G401 (cell line): ENCODE measurements at regions not wholly inside any gene's neighbourhood (a gene's known extent, or its start where the extent isn't known, plus 50 kb on each side); places are given as distances from the start of the nearest gene placed in this dataset.

Experiments
- DNase-seq: peaks from one replicate; pipeline ENCODE4 v3.0.0-alpha.2; 2015; ENCODE audit warnings: low spot score
- in situ Hi-C: cut with HindIII; loops from 2 replicates; pipeline ENCODE4 v1.10.0; 2016; ENCODE audit warnings: low sequenced_read_pairs, mixed read lengths

DNA sequence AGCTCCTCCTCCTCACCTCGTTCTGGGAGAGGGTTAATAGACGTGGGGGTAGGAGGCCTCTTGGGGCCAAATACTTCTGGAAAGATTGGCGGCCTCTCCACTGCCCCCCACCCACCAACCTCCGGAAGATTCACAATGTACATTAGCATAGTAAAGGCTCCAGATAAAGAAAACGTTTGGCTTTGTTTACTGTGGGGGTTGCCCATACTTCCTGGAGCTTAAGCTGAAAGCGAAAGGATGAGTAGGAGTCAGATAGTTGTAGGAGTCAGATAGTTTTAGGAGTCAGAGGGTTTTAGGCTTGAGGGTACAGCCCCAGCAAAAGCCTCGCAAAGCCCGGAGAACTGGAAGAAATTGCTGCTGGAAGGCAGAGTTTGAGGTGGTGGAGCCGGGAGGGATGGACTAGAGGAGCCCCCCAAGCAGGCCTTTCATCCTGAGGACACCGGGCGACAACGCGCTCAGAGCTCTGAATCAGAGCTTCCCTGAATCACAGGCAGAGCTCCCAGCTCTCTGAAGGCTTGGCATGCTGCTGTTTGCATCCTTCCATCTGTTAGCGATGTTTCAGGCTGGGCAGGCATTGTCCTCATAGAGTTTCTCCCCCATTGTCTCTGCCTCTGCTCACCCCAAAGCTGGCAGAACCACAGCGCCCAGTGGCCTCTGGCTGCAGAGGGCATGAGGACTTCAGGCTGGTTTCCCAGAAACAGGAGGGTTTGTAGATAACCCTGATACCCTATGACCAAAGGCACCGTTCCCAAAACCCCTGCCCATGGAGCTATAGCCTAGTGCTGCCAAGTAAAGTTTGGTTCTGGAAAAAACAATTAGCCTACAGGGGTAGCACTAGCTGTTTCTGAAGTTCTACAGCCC lies 280.7 kb downstream of the BCOR start:
- DNase-seq: no peak
- in situ Hi-C loops: no loop called here

DNA sequence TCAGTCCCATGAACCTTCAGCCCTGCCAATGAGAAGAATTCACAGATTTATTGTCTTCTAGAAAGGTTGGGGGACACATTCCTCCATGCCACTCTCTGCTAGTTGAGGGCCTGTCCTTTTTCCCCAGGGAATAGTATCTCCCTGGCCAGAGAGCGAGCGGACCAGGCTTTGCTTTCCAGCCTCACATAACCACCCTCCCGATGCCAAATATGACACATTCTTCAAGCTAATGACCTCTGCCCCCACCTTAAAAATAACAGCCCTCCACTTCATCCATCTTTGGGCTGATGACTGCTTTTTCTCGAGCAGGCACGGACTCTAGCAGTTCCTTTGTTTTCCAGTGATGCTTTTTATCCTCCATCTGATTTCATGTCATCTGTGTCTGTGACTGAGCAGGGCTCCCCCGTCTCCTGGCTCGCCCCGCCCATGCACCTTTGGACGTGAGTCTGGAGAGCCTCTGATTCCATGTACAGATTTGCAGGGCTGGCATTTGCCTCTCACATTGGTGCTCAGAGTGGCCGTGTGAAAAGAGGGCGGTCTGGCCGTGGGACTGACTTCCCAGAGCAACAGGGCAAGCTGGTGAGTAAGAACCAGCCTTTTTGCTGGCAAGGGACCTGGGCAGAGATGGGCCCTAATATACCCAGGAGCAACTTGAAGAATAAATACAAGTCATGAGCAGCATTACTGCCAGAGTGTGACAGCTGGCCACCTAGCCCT lies 279.8 kb downstream of the BCOR start:
- in situ Hi-C loops: no loop called here
- DNase-seq: no peak

DNA sequence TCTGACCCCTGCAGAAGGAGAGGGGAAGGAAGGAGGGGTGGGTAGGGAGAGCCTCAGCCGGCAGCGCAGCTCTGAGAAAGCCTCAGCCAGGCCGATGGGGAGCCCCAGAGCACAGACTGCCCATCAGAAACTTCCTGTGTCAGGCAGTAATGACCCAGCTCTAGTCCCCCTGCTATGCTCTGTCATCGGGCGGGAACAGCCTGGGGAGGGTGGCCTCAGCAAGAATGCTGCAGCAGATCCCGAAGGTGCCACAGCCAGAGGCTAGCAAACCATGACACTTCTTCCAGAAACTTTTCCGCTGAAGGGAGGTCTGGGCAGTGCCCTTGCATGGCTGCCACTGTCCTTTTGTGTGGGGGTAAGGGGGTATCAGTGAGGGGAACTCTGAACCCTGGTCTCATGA lies 279.0 kb downstream of the BCOR start:
- in situ Hi-C loops: no loop called here
- no peak for DNase-seq

DNA sequence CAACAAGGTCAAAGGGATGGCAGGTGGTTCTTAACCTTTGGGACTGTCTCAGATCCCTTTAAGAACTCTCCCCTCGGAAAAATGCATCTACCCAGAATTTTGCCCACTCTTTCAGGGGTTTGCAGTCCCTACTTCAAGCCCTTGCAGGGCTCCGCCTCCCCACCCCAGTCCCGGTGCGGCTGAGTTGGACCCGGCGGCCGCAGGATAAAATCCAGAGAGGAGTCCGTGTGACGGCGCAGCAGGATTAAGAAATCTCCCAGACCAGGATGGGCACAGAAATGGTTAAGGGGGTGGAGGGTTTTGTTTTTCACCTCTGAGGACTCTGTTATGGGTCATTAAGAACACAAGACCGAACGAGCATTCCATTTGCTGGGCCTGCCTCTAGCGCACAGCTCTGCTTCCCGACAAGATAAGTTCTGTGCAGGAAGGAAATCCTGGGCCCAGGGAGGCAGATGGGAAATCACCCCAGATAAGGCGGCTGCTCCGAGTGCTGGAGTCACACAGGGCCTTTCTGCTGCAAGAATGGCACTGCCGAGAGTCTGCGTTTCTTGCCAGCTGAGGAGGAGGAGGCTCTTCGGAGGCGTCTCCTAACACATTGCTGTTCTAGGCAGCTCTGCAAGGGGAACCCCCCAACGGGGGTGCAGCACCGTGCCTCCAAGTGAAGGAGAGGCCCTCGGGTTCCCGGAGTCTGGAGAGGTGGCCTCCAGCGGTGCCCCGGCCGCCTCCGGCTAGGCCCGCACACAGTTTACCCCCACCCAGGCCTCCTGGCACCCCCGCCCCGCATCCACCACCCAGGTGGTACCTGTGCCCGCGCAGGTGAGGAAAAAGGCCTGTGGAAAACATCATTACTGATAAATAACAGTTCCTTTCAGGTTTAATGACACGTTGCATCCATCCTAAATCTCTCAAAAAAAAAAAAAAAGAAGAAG lies 277.6 kb downstream of the BCOR start:
- in situ Hi-C loops: no loop called here
- DNase-seq: no peak

DNA sequence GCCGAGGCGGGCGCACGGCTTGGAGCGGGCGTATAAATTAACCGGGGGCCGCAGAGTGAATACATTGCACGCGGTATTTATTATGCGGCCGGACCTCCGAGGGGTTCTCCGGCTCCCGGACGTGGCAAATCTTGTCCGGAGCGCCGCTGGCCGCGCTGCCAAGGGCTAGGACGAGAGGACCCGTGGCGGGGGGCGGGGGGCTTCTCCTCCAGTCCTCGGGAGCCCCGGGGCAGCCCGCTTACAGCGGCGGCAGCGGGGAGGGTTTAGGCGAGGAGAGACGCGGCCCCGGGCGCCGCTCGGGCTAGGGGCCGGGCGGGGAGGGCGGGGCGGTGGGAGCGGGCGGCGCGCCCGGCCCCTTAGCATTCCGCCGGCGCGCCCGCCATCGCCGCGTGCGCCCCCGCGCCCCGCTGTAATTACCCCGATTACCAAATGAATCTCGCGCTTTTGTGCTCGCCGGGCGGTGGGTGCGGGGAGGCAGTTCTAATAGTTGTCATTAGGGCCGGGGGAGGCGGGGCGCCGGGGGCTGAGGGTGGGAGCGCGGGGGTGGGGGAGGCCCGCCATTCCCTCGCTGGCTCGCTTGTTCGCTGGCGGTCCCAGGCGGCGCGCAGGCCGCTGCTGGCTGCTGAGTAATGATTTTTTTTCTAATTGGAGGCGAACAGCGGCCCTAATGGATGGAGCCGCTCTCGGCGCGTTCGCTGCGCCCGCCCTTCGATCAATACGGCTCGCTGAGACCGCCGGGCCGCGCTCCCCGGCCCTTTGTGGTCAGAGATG lies 276.6 kb downstream of the BCOR start:
- no peak for DNase-seq
- in situ Hi-C loops: no loop called here

DNA sequence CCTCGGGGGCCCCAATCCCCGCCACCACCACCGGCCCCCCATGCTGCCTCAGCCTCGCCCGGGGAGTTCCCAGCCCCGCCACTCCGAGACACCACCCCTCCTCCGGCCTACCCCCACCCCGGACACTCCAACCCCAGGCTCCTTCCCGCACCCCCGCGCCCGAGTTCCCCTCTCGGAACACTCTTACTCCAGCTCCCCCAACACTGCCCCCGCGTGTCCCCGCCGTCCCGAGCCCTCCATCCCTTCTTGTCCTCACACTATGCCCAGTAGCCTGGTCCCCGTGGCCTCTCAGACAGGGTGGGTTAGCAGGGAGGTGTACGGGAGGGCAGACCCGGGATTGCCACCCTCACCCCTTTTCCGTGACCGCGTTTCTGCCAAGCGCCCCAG lies 276.1 kb downstream of the BCOR start:
- in situ Hi-C loops: no loop called here

DNA sequence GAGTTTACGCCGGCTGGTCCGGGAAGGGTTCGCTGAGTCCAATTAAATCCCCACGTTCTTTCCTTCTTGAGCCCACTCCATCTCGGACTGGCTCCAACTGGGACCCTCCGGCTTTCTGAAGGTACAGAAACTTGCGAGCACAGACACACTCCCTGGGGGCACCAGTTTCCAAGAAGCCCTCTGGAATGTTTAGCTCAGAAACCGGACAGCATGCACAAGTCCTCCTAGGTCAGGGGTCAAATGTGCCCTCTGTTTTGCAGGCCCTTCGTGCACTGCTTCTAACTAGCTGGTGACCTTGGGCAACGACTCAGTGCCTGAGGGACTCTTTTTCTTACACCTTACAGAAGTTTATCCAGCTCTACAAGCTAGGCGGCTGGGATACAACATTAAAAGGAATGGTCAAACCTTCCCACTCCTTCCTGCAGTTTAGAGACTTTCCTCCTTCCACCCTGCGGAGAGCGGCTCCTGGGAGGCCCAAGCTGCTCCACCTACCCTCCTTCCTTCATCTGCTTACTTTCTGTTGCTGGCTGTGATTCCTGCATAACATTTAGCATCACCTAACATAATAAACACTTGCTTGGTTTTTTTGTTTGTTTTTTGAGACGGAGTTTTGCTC lies 275.5 kb downstream of the BCOR start:
- no peak for DNase-seq
- in situ Hi-C loops: no loop called here

More for the DNA sequence above, 276.1 kb downstream of the BCOR start:
- no peak for DNase-seq

DNA sequence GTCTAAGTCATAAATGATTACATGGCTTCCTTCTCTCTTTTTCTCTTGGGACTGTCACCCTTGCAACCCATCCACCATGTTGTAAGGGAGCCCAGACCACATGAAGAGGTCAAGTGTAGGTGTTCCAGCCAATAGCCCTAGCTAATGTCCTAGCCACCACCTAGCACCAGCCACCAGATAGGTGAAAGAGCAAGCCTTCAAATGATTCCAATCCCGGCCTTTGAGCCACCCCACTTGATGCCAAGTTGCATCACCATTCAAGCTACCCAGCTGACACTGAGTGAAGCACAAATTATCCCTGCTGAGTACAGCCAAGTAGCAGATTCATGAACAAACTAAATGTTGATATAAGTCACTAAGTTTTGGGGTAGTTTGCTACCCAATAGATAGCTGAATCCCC lies 274.3 kb downstream of the BCOR start:
- DNase-seq: no peak
- in situ Hi-C loops: no loop called here

DNA sequence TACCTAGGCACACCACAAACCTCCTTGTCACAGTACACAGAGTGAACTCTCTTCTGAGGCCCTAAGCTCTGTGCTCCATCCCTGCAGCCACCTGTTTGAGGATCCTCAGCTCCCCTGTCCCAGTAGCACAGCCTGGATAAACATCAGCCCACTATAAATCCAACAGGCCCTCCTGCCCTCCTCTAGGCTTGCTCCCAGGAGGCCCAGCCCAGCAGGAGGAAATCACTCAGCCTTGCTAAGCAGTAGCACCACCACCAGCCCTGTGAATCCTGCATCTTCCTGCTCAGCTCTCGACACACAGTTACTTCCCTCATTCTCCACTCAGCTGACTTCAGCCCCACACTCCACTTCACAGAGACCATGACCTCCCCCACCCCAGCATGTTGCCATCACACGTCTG lies 273.9 kb downstream of the BCOR start:
- in situ Hi-C loops: no loop called here
- no peak for DNase-seq

DNA sequence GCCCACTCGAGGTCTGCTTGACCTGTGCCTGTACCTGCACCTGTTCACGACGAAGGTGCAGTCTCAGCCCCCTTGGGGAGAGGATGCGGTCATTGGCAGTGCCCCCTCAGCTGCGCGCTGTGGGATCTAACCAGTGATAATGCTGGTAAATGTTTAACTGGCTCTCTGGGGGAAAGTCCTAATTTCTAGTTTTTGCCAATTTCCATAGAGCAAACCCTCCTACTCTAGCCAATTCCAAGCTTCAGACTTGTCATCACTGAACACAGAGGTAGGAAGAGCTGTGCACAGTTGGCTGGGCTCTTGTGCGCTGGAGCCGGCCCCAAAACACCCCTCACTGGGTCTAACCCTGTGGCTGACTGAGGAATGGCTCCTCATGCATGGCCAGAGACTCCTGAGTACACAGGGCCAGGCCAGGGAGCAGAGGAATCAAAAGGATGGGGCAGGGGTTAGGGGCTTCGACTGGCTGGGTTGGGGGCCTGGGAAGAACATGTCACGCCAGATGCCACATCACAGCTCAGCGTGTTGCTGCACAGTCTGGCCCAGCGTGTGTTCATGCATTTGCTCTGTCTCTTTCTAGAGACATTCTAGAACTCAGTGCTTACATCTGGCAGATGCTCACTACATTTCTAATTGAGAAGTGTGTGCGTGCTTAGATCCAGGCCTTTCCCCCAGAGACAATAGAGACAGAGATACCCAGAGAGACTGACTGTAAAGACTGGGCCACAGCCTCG lies 270.8 kb downstream of the BCOR start:
- no peak for DNase-seq
- in situ Hi-C loops: no loop called here

DNA sequence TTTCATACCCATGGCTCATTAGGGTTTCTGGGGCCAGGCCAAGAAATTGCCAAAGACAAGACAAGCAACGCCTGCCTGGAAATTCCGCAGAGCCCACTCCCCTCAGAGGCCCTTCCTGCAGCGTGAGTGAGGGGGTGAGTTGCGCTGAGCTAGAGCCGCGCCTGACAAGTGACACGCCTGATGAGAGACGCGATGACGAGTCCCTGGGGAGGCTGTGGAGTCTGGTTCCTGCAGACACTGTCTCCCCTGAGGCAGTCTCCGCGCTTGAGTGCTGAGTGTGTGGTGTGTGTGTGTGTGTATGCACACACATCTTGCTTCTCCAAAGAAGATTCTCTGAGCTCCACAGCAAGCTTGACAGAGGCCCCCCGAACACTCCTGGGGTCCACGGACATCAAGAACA lies 269.8 kb downstream of the BCOR start:
- in situ Hi-C loops: no loop called here
- no peak for DNase-seq

DNA sequence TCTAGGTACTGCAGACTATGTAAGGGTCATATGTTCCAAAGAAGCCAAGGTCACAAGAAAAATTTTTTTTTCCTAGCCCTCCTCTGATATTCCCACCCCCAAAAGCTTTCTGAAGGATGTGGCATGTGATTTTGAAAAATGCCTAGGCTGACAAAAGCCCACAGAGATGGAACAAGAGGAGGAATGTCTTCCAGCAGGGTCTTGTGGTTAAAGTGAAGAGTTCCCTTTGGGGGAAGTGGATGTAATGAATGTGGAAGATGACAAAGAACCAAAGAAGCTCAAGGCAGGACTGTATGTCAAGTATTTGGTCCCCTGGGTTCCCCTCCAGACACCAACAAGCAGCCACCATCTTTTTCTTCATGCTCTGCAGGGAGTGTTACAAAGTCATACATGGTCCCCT lies 268.8 kb downstream of the BCOR start:
- in situ Hi-C loops: no loop called here
- DNase-seq: no peak

DNA sequence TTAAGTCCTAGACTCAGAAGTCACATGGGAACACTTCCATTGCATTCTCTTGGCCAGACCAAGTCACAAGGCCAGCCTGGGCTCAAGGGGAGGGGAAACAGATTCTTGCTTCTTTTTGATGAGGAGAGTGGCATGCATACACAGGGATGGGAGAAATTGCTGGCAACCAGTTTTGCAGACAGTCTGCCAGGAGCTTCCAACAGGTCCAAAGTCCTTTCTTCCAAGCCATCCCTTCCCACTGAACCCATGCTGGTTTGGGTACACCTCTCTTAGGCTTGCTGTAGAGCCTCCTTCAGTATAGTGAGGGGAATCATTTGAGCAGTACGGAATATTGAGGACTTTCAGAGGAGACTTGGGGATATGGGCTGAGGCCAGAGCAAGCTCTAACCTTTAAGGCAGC lies 267.8 kb downstream of the BCOR start:
- in situ Hi-C loops: no loop called here
- DNase-seq: no peak

DNA sequence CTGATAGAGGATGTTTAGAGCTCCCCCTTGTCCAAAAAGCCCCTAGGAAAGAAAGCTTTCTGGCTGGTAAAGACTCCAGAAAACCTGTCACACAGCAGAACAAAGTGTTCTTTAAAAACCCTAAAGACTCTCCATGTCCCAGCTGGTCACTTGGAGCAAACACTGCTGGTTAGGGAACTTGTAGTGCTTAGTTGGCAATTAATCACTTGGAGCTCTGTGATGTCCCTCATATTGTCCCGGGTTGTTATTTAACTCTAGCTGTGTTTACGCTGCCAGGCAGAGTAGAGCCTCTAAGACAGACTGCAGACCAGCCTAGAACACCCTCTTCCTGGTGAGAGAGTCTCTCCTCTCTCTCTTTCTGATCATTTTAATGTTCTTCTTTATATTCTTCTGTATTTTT lies 267.3 kb downstream of the BCOR start:
- no peak for DNase-seq
- in situ Hi-C loops: no loop called here

DNA sequence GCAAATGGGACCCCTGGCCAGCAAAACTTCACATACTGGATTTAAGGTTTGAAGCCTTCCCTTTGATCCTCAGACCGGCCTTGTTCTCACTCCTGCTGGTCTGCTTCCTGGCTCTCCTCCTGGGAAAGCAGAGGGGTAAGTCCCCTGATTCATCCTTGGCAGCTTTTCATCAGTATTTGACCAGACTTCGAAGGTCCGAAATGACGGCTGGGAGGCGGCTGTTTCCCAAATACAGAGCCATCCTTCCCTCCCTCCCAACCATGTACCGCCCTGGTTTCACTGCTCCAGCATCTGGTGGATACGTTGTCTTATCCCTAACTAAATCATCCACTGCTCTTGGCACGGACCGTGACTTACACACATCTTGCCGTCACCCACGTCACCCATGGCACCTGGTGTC lies 265.5 kb downstream of the BCOR start:
- in situ Hi-C loops: no loop called here
- DNase-seq: no peak

DNA sequence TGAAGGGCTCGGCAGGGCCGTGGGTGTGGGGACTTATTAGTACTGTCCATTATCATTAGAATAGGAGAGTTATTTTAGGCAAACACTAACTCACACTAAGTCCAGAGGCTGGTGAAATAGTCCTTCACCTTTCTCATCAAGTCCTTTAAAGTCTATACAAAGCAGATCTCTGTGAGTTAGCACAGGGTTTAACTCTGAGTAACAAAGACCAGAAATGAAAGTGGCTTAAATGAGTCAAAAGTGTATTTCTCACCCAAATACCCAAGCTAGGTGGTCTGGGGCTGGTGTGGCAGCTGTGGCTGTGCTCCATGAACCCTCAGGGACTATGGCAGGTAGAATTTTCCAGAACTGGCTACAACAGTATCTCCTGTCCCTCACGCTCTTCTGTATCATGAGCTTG lies 263.2 kb downstream of the BCOR start:
- in situ Hi-C loops: no loop called here
- no peak for DNase-seq

DNA sequence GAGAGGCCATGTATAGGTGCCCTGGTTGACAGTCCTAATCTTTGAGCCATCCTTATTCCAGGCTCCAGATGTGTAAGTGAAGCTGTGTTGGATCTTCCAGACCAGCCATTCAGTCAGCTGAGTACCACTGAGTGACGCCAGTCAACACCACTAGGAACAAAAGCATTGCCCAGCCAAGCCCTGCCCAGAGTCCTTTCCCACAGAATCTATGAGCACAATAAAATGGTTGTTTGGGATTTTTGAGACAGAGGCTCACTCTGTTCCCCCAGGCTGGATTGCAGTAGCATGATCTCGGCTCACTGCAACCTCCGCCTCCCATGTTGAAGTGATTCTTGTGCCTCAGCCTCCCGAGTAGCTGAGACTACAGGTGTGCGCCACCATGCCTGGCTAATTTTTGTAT lies 262.5 kb downstream of the BCOR start:
- no peak for DNase-seq
- in situ Hi-C loops: no loop called here

DNA sequence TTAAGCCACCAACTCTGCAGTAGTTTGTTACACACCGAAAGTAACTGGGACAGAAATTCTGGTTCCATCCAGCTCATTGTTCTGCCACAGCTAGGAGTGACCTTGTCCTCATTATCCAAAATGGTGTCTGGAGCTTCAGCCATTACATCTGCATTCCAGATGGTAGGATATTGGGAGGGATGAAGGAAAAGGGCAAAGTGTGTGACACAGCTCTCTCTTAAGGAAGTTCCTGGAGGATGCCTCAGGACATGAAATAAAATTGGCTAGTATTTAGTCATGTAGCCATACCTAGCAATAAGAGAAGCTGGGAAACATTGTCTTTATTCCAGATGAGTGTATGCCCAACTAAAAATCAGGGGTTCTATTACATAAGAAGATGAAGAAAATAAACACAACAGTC lies 262.0 kb downstream of the BCOR start:
- no peak for DNase-seq
- in situ Hi-C loops: no loop called here
